A673 (cell line): ENCODE measurements at regions not wholly inside any gene's neighbourhood (a gene's known extent, or its start where the extent isn't known, plus 50 kb on each side); places are given as distances from the start of the nearest gene placed in this dataset.
A peak's percentile ranks its signal among the peaks of the same experiment; 100 is the strongest.

ENCODE experiments used
- BruUV-seq: library from RNA; stranded (reverse); fragments of 400-500 nt; replicated peaks from 2 replicates; lab custom pipeline; 2021; lab: Mats Ljungman, UMichigan
- CTCF ChIA-PET: fragments of 300-600 bp; sonication (Branson Sonifier 250); formaldehyde crosslinking; loops from one replicate; lab custom pipeline; 2022; ENCODE audit warnings: antibody characterized with exemption; lab: Charles Lee
- POLR2A ChIA-PET: fragments of 300-600 bp; sonication (Branson Sonifier 250); formaldehyde crosslinking; loops from one replicate; lab custom pipeline; 2022; ENCODE audit warnings: antibody characterized with exemption; ENCODE audit not compliant: low non-redundant PET; lab: Charles Lee
- DNase-seq: peaks from one replicate; pipeline ENCODE4 v3.0.0-alpha.2; 2015; ENCODE audit warnings: low spot score
- H3K27ac ChIP-seq: fragments of 200-600 bp; sonication (generic); 2 replicates; pipeline ENCODE4 v1.5.1; 2016; ENCODE audit warnings: mixed run types, low read depth, mild to moderate bottlenecking, mixed read lengths, antibody characterized with exemption, low read length; ENCODE audit not compliant: poor library complexity, severe bottlenecking
- H3K27me3 ChIP-seq: fragments of 200-600 bp; sonication (generic); replicated peaks from 2 replicates; pipeline ENCODE4 v1.6.1; 2017; ENCODE audit warnings: mixed run types, low read depth, mild to moderate bottlenecking, mixed read lengths, antibody characterized with exemption, low read length; ENCODE audit not compliant: insufficient read depth, poor library complexity
- H3K36me3 ChIP-seq: fragments of 200-600 bp; sonication (generic); 2 replicates; pipeline ENCODE4 v1.6.1; 2016; ENCODE audit warnings: mixed run types, mild to moderate bottlenecking, mixed read lengths, antibody characterized with exemption, low read length; ENCODE audit not compliant: insufficient read depth, poor library complexity, severe bottlenecking
- H3K4me1 ChIP-seq: fragments of 200-600 bp; sonication (generic); 2 replicates; pipeline ENCODE4 v1.6.1; 2017; ENCODE audit warnings: mixed run types, mild to moderate bottlenecking, mixed read lengths, antibody characterized with exemption, low read length; ENCODE audit not compliant: insufficient read depth, poor library complexity, severe bottlenecking
- H3K4me3 ChIP-seq: fragments of 200-600 bp; sonication (generic); 2 replicates; pipeline ENCODE4 v1.5.1; 2016; ENCODE audit warnings: low read depth, mixed run types, mild to moderate bottlenecking, mixed read lengths, low read length; ENCODE audit not compliant: poor library complexity, severe bottlenecking
- H3K9me3 ChIP-seq: fragments of 200-600 bp; sonication (generic); 2 replicates; pipeline ENCODE4 v1.6.1; 2016; ENCODE audit warnings: mixed run types, low read depth, mild to moderate bottlenecking, mixed read lengths, antibody characterized with exemption, low read length; ENCODE audit not compliant: poor library complexity, severe bottlenecking
- CTCF ChIP-seq: fragments of 300-800, 200-600 bp; sonication (generic); conservative IDR thresholded peaks from 2 replicates; pipeline ENCODE4 v1.5.1; 2017; ENCODE audit warnings: low read depth, mild to moderate bottlenecking, antibody characterized with exemption, low read length, moderate library complexity, mixed read lengths
- EZH2 ChIP-seq: fragments of 200-600 bp; sonication (generic); IDR thresholded peaks from 2 replicates; pipeline ENCODE4 v1.6.1; 2017; ENCODE audit warnings: borderline replicate concordance, low read depth, mild to moderate bottlenecking, mixed read lengths, antibody characterized with exemption, low read length; ENCODE audit not compliant: poor library complexity, severe bottlenecking
- intact Hi-C: fragments of 100-400 bp; cut with micrococcal nuclease; formaldehyde crosslinking; loops from one replicate; pipeline ENCODE4 v1.10.0; 2022; ENCODE audit not compliant: unreplicated experiment

DNA sequence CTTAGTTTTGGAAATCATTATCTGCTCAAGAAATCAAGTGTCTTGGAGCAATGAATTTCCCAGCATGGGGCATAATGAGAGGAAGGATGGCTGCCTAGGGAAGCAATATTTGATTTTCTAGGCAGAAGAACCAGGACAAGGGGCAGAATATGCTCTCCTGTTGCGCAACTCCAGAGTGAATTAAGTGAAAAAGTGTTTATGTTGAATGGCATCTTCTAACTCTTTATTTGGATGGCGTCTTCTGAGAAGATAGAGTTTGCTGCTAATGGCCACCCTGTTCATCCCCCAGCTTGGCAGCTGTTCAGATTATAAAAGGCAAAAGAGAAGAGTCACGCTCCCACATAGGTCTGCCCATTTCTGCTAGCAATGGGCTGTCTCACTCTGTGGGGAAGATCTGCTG, 1278.1 kb downstream of the AACS start:
- ChIA-PET CTCF (no interaction called here), POLR2A (no interaction called here)
- Histone ChIP-seq H3K4me1 (peaks cover 25% of the 10 kb centered on the region), H3K9me3 (peaks cover 5% of the 10 kb centered on the region), H3K27me3 (no peaks in the 10 kb centered on the region), H3K4me3 (no peak overlapping the region), H3K27ac (peak overlapping the region; percentile 53), H3K36me3 (no peaks in the 10 kb centered on the region)
- intact Hi-C loops: no loop called here
- TF ChIP-seq CTCF (no peak), EZH2 (no peak)
- DNase-seq: peak; percentile 93
- BruUV-seq: no TSS peak

GRCh38 chr12:126346087-126346486, 1280.9 kb downstream of the AACS start:
- ChIA-PET CTCF (no interaction called here), POLR2A (no interaction called here)
- no peaks in the 10 kb centered on the region for H3K36me3 ChIP-seq
- H3K4me1 ChIP-seq: peaks cover 16% of the 10 kb centered on the region
- no peak for DNase-seq
- H3K27me3 ChIP-seq: no peaks in the 10 kb centered on the region
- no peaks in the 10 kb centered on the region for H3K9me3 ChIP-seq
- TF ChIP-seq CTCF (0 out of 2 replicates have a peak, but pooled peaks have one; percentile 14), EZH2 (no peak)
- no TSS peak for BruUV-seq
- H3K27ac ChIP-seq: no peak overlapping the region
- intact Hi-C loops: no loop called here
- H3K4me3 ChIP-seq: no peak overlapping the region

DNA sequence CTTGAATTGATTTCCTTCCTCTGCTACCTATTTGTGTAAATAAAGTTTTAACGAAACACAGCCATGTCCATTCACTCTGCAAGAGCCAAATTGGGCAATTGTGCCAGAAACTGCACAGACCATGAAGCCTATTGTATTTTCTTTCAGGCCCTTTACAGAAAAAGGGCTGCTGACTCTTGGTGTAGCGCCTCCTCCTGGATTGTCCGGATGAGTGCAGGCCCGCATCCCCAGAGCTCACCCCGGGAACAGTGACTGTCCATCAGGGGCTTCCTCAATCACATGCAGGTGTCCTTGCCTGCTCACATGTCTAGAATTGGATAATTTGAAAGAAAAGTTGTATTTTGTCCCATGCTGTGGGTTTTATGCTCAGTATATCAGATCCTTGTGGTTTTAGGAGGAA, 1282.2 kb downstream of the AACS start:
- POLR2A ChIA-PET: no interaction called here
- H3K36me3 ChIP-seq: no peaks in the 10 kb centered on the region
- H3K4me3 ChIP-seq: no peak overlapping the region
- BruUV-seq: no TSS peak
- peaks cover 16% of the 10 kb centered on the region for H3K4me1 ChIP-seq
- no peak overlapping the region for H3K27ac ChIP-seq
- TF ChIP-seq EZH2 (no peak), CTCF (peak; percentile 59)
- no peak for DNase-seq
- intact Hi-C loops: no loop called here
- no peaks in the 10 kb centered on the region for H3K9me3 ChIP-seq
- H3K27me3 ChIP-seq: no peaks in the 10 kb centered on the region
- CTCF ChIA-PET: no interaction called here
